ENCODE measurements at regions not wholly inside any gene's neighbourhood (a gene's known extent, or its start where the extent isn't known, plus 50 kb on each side); places are given as distances from the start of the nearest gene placed in this dataset.

GRCh38 chr2:107258531-107259407 lies 372.8 kb upstream of the ST6GAL2 start:
- TF ChIP-seq CTCF (conservative IDR thresholded peaks at IDR 0.05; ENCODE audit: low read depth, low read length), result no peak
- TF ChIP-seq EZH2 (IDR thresholded peaks at IDR 0.05; ENCODE audit: borderline replicate concordance, low read depth, low read length, poor library complexity, severe bottlenecking), result no peak

Data from A673 (cell line).